Activated CD8-positive, alpha-beta T cell treated with anti-CD3 and anti-CD28 coated beads for 36 hours (primary cell): ENCODE measurements at regions not wholly inside any gene's neighbourhood (a gene's known extent, or its start where the extent isn't known, plus 50 kb on each side); places are given as distances from the start of the nearest gene placed in this dataset.

Source experiments
- ATAC-seq: fragments of 200-7000 bp; cut with Tn5 transposase; one replicate; pipeline ENCODE4 v1.10.0; 2021; ENCODE audit warnings: mild to moderate bottlenecking, moderate library complexity
- CTCF ChIA-PET: fragments of 350-600 bp; sonication (Branson Sonifier 250); formaldehyde crosslinking; loops from one replicate; lab custom pipeline; 2021; ENCODE audit warnings: antibody characterized with exemption; lab: Charles Lee
- POLR2A ChIA-PET: fragments of 350-600 bp; sonication (Branson Sonifier 250); formaldehyde crosslinking; loops from one replicate; lab custom pipeline; 2021; ENCODE audit warnings: antibody characterized with exemption; lab: Charles Lee
- DNase-seq: peaks from one replicate; pipeline ENCODE4 v3.0.0-alpha.2; 2020
- H3K27ac Mint-ChIP-seq: one replicate; pipeline ENCODE4 v1.8.0; 2021; ENCODE audit warnings: mild to moderate bottlenecking, mixed read lengths
- H3K27me3 Mint-ChIP-seq: one replicate; pipeline ENCODE4 v1.8.0; 2021; ENCODE audit warnings: mixed read lengths
- H3K36me3 Mint-ChIP-seq: one replicate; pipeline ENCODE4 v1.8.0; 2021; ENCODE audit warnings: low read depth, mixed read lengths
- H3K4me1 Mint-ChIP-seq: one replicate; pipeline ENCODE4 v1.8.0; 2021; ENCODE audit warnings: low read depth, mixed read lengths
- H3K4me3 Mint-ChIP-seq: one replicate; pipeline ENCODE4 v1.8.0; 2021; ENCODE audit warnings: mild to moderate bottlenecking, moderate library complexity, mixed read lengths
- H3K9me3 Mint-ChIP-seq: one replicate; pipeline ENCODE4 v1.8.0; 2021; ENCODE audit warnings: mixed read lengths
- CTCF ChIP-seq: fragments of 200-600 bp; IDR thresholded peaks from one replicate; pipeline ENCODE4 v1.8.0; 2022; ENCODE audit warnings: antibody characterized with exemption, mild to moderate bottlenecking
- intact Hi-C: fragments of 100-400 bp; cut with micrococcal nuclease; formaldehyde crosslinking; loops from one replicate; pipeline ENCODE4 v1.10.0; 2022

DNA sequence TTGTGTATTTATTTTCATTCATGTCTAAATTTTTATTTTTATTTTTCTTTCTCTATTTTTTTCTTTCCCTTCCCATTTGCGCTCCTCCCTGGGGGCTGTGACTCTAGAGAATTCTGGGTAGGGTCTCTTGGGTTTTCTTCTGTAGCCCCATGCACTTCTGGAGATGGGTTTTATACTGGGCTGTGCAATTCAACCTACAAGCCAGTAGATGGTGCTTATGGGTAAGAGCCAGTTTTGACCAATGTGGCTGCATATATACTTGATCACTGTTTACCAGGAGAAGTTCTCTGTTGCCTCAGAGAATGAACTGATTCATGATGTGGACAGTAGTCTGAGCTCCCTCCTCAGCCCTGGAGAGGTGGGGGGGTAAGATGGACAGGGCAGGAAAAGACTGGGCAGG, 614.6 kb downstream of the PCDH19 start:
- H3K27me3 Mint-ChIP-seq, result no peaks in the 10 kb centered on the region
- ChIA-PET POLR2A (no interaction called here), CTCF (no interaction called here)
- H3K36me3 Mint-ChIP-seq, result no peaks in the 10 kb centered on the region
- H3K27ac Mint-ChIP-seq, result no peak overlapping the region
- H3K4me3 Mint-ChIP-seq, result no peak overlapping the region
- H3K9me3 Mint-ChIP-seq, result peaks cover 2% of the 10 kb centered on the region
- no peak for TF ChIP-seq CTCF
- no peak for DNase-seq
- no peaks in the 10 kb centered on the region for H3K4me1 Mint-ChIP-seq
- ATAC-seq, result no peak
- intact Hi-C loops, result no loop called here

GRCh38 chrX:99782516-99783040, 627.5 kb downstream of the PCDH19 start:
- ChIA-PET POLR2A (no interaction called here), CTCF (no interaction called here)
- DNase-seq, result no peak
- Mint-ChIP-seq H3K27me3 (no peaks in the 10 kb centered on the region), H3K9me3 (no peaks in the 10 kb centered on the region), H3K4me1 (no peaks in the 10 kb centered on the region), H3K4me3 (no peak overlapping the region), H3K27ac (no peak overlapping the region), H3K36me3 (no peaks in the 10 kb centered on the region)
- no peak for ATAC-seq
- intact Hi-C loops, result no loop called here
- no peak for TF ChIP-seq CTCF

DNA sequence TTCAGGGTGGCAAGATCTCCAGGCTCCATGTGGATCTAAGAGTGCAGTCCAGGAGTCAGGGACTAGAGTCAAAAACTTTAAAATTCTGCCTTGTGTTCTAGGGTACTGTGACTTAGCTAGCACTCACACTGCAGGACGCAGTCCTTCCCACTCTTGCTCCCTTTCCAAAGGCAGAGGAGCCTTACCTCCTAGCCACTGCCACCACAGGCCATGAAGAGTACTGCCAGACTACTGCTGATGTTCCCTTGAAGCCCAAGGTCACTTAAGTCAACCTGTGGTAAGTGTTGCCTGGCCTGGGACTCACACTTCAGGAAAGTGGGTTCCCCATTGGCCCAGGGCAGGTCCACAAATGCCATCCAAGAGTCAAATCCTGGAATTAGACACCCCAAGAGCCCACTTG, 632.2 kb downstream of the PCDH19 start:
- POLR2A ChIA-PET, result no interaction called here
- Mint-ChIP-seq H3K27ac (no peak overlapping the region), H3K4me3 (no peak overlapping the region), H3K36me3 (no peaks in the 10 kb centered on the region), H3K9me3 (no peaks in the 10 kb centered on the region), H3K27me3 (no peaks in the 10 kb centered on the region), H3K4me1 (no peaks in the 10 kb centered on the region)
- intact Hi-C loops, result no loop called here
- ATAC-seq (no peak), DNase-seq (no peak)
- no peak for TF ChIP-seq CTCF
- CTCF ChIA-PET, result no interaction called here

DNA sequence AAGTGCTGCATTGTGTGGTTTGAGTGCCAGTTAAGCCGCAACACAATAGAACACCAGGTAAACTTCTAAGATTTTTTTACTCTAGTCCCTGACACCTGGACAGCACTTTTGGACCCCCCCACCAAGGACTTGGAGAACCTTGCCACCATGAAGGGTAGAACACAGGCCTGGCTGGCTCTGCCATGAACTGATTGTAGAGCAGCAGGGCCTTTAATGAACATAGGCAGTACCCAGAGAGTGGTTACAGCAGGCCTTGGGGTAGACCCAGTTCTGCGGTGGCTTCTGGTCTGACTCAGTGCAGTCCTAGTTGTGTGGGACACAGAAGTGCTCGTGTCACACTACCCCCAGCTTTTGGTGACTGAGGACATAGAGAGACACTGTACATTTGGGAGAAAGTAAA, 648.3 kb downstream of the PCDH19 start:
- intact Hi-C loops, result no loop called here
- no peak for ATAC-seq
- H3K4me3 Mint-ChIP-seq, result no peak overlapping the region
- POLR2A ChIA-PET, result no interaction called here
- no peak for DNase-seq
- H3K4me1 Mint-ChIP-seq, result no peaks in the 10 kb centered on the region
- CTCF ChIA-PET, result no interaction called here
- no peaks in the 10 kb centered on the region for H3K36me3 Mint-ChIP-seq
- H3K9me3 Mint-ChIP-seq, result peaks cover 3% of the 10 kb centered on the region
- no peak for TF ChIP-seq CTCF
- no peak overlapping the region for H3K27ac Mint-ChIP-seq
- no peaks in the 10 kb centered on the region for H3K27me3 Mint-ChIP-seq

- no peak overlapping the region for H3K4me3 Mint-ChIP-seq
- no peak for DNase-seq
- H3K4me1 Mint-ChIP-seq, result no peaks in the 10 kb centered on the region
- POLR2A ChIA-PET, result no interaction called here
- H3K9me3 Mint-ChIP-seq, result no peaks in the 10 kb centered on the region
- intact Hi-C loops, result no loop called here
- ATAC-seq, result no peak
- no peak overlapping the region for H3K27ac Mint-ChIP-seq
- no peaks in the 10 kb centered on the region for H3K36me3 Mint-ChIP-seq
- CTCF ChIA-PET, result no interaction called here
- TF ChIP-seq CTCF, result no peak
- no peaks in the 10 kb centered on the region for H3K27me3 Mint-ChIP-seq
Measured at GRCh38 chrX:99752776-99753175, 657.3 kb downstream of the PCDH19 start.
